CD4-positive, alpha-beta T cell (primary cell): ENCODE measurements at regions not wholly inside any gene's neighbourhood (a gene's known extent, or its start where the extent isn't known, plus 50 kb on each side); places are given as distances from the start of the nearest gene placed in this dataset.

Experiments used
- ATAC-seq: fragments of 200-7000 bp; cut with Tn5 transposase; one replicate; pipeline ENCODE4 v1.10.0; 2022; ENCODE audit warnings: mild to moderate bottlenecking; ENCODE audit not compliant: poor library complexity
- CTCF ChIA-PET: fragments of 350-600 bp; sonication (Branson Sonifier 250); formaldehyde crosslinking; loops from one replicate; lab custom pipeline; 2021; ENCODE audit warnings: antibody characterized with exemption, inconsistent platforms; lab: Charles Lee
- POLR2A ChIA-PET: fragments of 350-600 bp; sonication (Branson Sonifier 250); formaldehyde crosslinking; loops from one replicate; lab custom pipeline; 2021; ENCODE audit warnings: antibody characterized with exemption, inconsistent platforms; lab: Charles Lee
- DNase-seq, 14 experiments: peaks; one replicate each; pipeline ENCODE4 v3.0.0-alpha.2; 2013 to 2020; ENCODE audit warnings: mixed read lengths in 2 of 14
- H3K27ac ChIP-seq, 2 donors: one replicate each; pipeline versions ENCODE4 v1.5.1 to v1.7.0; 2013; ENCODE audit warnings: low read length in 2 of 2, low read depth in 1 of 2, mild to moderate bottlenecking in 1 of 2
- H3K27me3 ChIP-seq, 2 experiments: 1 replicate in 1 of 2; 2 replicates in 1 of 2; pipeline versions ENCODE4 v1.6.1 to v1.7.0; 2013; ENCODE audit warnings: low read length in 2 of 2, control low read depth in 1 of 2, mild to moderate bottlenecking in 1 of 2, moderate library complexity in 1 of 2; ENCODE audit not compliant: insufficient read depth in 2 of 2, control insufficient read depth in 1 of 2
- H3K36me3 ChIP-seq: one replicate; pipeline ENCODE4 v1.6.1; 2013; ENCODE audit warnings: low read length, control low read depth; ENCODE audit not compliant: insufficient read depth
- H3K4me1 ChIP-seq: one replicate; pipeline ENCODE4 v1.6.1; 2013; ENCODE audit warnings: low read length, control low read depth; ENCODE audit not compliant: insufficient read depth
- H3K4me3 ChIP-seq: one replicate; pipeline ENCODE4 v1.5.1; 2013; ENCODE audit warnings: mild to moderate bottlenecking, low read length, moderate library complexity
- H3K9me3 ChIP-seq, 2 experiments: 1 replicate in 1 of 2; 2 replicates in 1 of 2; pipeline versions ENCODE4 v1.6.1 to v1.7.0; 2013; ENCODE audit warnings: low read length in 2 of 2, mild to moderate bottlenecking in 2 of 2, control low read depth in 1 of 2, moderate library complexity in 1 of 2; ENCODE audit not compliant: control insufficient read depth in 1 of 2, insufficient read depth in 1 of 2
- H3K27ac Mint-ChIP-seq: one replicate; pipeline ENCODE4 v1.8.0; 2020; ENCODE audit warnings: mixed read lengths
- H3K27me3 Mint-ChIP-seq: one replicate; pipeline ENCODE4 v1.8.0; 2021; ENCODE audit warnings: mixed read lengths
- H3K36me3 Mint-ChIP-seq: one replicate; pipeline ENCODE4 v1.8.0; 2021; ENCODE audit warnings: low read depth, mixed read lengths
- H3K4me1 Mint-ChIP-seq: one replicate; pipeline ENCODE4 v1.8.0; 2021; ENCODE audit warnings: low read depth, mixed read lengths
- H3K4me3 Mint-ChIP-seq: one replicate; pipeline ENCODE4 v1.8.0; 2020; ENCODE audit warnings: mild to moderate bottlenecking, mixed read lengths
- H3K9me3 Mint-ChIP-seq: one replicate; pipeline ENCODE4 v1.8.0; 2020; ENCODE audit warnings: mixed read lengths
- CTCF ChIP-seq: fragments of 200-600 bp; IDR thresholded peaks from one replicate; pipeline ENCODE4 v1.8.0; 2022; ENCODE audit warnings: antibody characterized with exemption, mild to moderate bottlenecking
- intact Hi-C, 2 experiments: fragments of 100-400 bp; cut with DNase I in 1 of 2; cut with micrococcal nuclease in 1 of 2; formaldehyde crosslinking; loops; one replicate each; pipeline versions ENCODE4 v1.15.1 to v1.9.0; 2023 to 2025; cut with DNase I, micrococcal nuclease

- Mint-ChIP-seq H3K27me3 (no peaks in the 10 kb centered on the region), H3K36me3 (no peaks in the 10 kb centered on the region), H3K9me3 (no peaks in the 10 kb centered on the region), H3K4me1 (no peaks in the 10 kb centered on the region), H3K4me3 (no peak overlapping the region), H3K27ac (no peak overlapping the region)
- Histone ChIP-seq H3K9me3 (no peaks in the 10 kb centered on the region), H3K27ac (no peak overlapping the region), H3K4me3 (no peak overlapping the region), H3K4me1 (no peaks in the 10 kb centered on the region), H3K27me3 (peaks cover 2% of the 10 kb centered on the region in 2 experiments), H3K36me3 (no peaks in the 10 kb centered on the region)
- intact Hi-C loops: no loop called here
- DNase-seq: no peak
- ChIA-PET CTCF (no interaction called here), POLR2A (no interaction called here)
- no peak for TF ChIP-seq CTCF
- ATAC-seq: no peak
Measured at GRCh38 chr14:54189333-54189732, 207.5 kb upstream of the CDKN3 start.

- POLR2A ChIA-PET: no interaction called here
- no peak overlapping the region for H3K4me3 ChIP-seq
- no peak for DNase-seq
- no peaks in the 10 kb centered on the region for H3K9me3 ChIP-seq
- H3K27ac Mint-ChIP-seq: no peak overlapping the region
- H3K27me3 Mint-ChIP-seq: no peaks in the 10 kb centered on the region
- intact Hi-C loops: no loop called here
- no peaks in the 10 kb centered on the region for H3K4me1 Mint-ChIP-seq
- H3K27ac ChIP-seq: no peak overlapping the region
- no peak overlapping the region for H3K4me3 Mint-ChIP-seq
- H3K4me1 ChIP-seq: no peaks in the 10 kb centered on the region
- TF ChIP-seq CTCF: no peak
- ATAC-seq: no peak
- CTCF ChIA-PET: no interaction called here
- no peaks in the 10 kb centered on the region for H3K36me3 Mint-ChIP-seq
- H3K27me3 ChIP-seq: peaks cover 0 to 2% of the 10 kb centered on the region in 2 experiments
- no peaks in the 10 kb centered on the region for H3K9me3 Mint-ChIP-seq
- no peaks in the 10 kb centered on the region for H3K36me3 ChIP-seq
Measured at GRCh38 chr14:54189748-54190354, 207.0 kb upstream of the CDKN3 start.

- no peaks in the 10 kb centered on the region for H3K36me3 ChIP-seq
- ChIA-PET POLR2A (no interaction called here), CTCF (no interaction called here)
Measured at GRCh38 chr14:54191846-54192245, 205.0 kb upstream of the CDKN3 start.

More at GRCh38 chr14:54191846-54192245, 205.0 kb upstream of the CDKN3 start:
- Mint-ChIP-seq H3K27ac (no peak overlapping the region), H3K4me3 (no peak overlapping the region), H3K27me3 (peaks cover 6% of the 10 kb centered on the region), H3K36me3 (no peaks in the 10 kb centered on the region), H3K9me3 (no peaks in the 10 kb centered on the region), H3K4me1 (no peaks in the 10 kb centered on the region)
- ATAC-seq: no peak
- TF ChIP-seq CTCF: no peak
- Histone ChIP-seq H3K4me1 (no peaks in the 10 kb centered on the region), H3K27me3 (peaks cover 0 to 2% of the 10 kb centered on the region in 2 experiments), H3K9me3 (no peaks in the 10 kb centered on the region), H3K27ac (no peak overlapping the region), H3K4me3 (no peak overlapping the region)
- no peak for DNase-seq
- intact Hi-C loops: no loop called here
